Heart right ventricle (tissue), 16 donors: ENCODE measurements at regions not wholly inside any gene's neighbourhood (a gene's known extent, or its start where the extent isn't known, plus 50 kb on each side); places are given as distances from the start of the nearest gene placed in this dataset.

Experiments used
- ATAC-seq, 8 donors: fragments of 200-7000 bp; cut with Tn5 transposase; one replicate each; pipeline ENCODE4 v1.9.1; 2020; ENCODE audit warnings: mild to moderate bottlenecking in 8 of 8, moderate library complexity in 8 of 8, moderate number of reproducible peaks in 1 of 8
- DNase-seq, 2 donors: peaks; one replicate each; pipeline ENCODE4 v3.0.0-alpha.2; 2020
- H3K27ac ChIP-seq, 10 donors: fragments of 200-600 bp; sonication (generic) in 2 of 10; one replicate each; pipeline versions ENCODE4 v1.5.0 to v1.8.0; 2020 to 2022; ENCODE audit warnings: mild to moderate bottlenecking in 3 of 10
- H3K27me3 ChIP-seq, 7 donors: fragments of 200-600 bp; one replicate each; pipeline ENCODE4 v1.8.0; 2021 to 2022; ENCODE audit warnings: mild to moderate bottlenecking in 2 of 7
- H3K36me3 ChIP-seq, 9 donors: fragments of 200-600 bp; sonication (generic) in 1 of 9; one replicate each; pipeline versions ENCODE4 v1.5.0 to v1.8.0; 2020 to 2022; ENCODE audit warnings: mild to moderate bottlenecking in 2 of 9
- H3K4me1 ChIP-seq, 9 donors: fragments of 200-600 bp; sonication (generic) in 1 of 9; one replicate each; pipeline versions ENCODE4 v1.5.0 to v1.8.0; 2020 to 2022; ENCODE audit warnings: mild to moderate bottlenecking in 4 of 9
- H3K4me3 ChIP-seq, 10 donors: fragments of 200-600 bp; sonication (generic) in 2 of 10; one replicate each; pipeline versions ENCODE4 v1.5.0 to v1.8.0; 2020 to 2022; ENCODE audit warnings: mild to moderate bottlenecking in 7 of 10, moderate library complexity in 2 of 10
- H3K9me3 ChIP-seq, 11 donors: fragments of 200-600 bp in 10 of 11; sonication (generic) in 2 of 11; one replicate each; pipeline versions ENCODE4 v1.5.0 to v1.8.0; 2013 to 2022; ENCODE audit warnings: mild to moderate bottlenecking in 2 of 11, control low read depth in 1 of 11, moderate library complexity in 1 of 11
- CTCF ChIP-seq, 9 donors: fragments of 200-600 bp; sonication (generic) in 2 of 9; IDR thresholded peaks; one replicate each; pipeline versions ENCODE4 v1.5.0 to v1.8.0; 2021 to 2022; ENCODE audit warnings: antibody characterized with exemption in 9 of 9, mild to moderate bottlenecking in 5 of 9, moderate library complexity in 1 of 9
- WGBS, 2 donors: extraction: QIAGEN DNeasy Blood & Tissue Kit; methylation state at CpG; one replicate each; pipeline ENCODE4 v1.1.7; 2013; ENCODE audit warnings: inconsistent platforms in 1 of 2; 5-methylcytosine and 5-hydroxymethylcytosine counted together
- intact Hi-C, 10 donors: fragments of 100-400 bp; cut with DNase I; formaldehyde crosslinking; loops; one replicate each; pipeline versions ENCODE4 v1.11.1 to v1.14.2; 2022
- donor health status: Arrhythmogenic right ventricular cardiomyopathy.
- donor health status: ischemic (EF 13 %, LVEDD 7.1; RV severe dilation, severe dysfunction).
- donor health status: healthy with polysubstance abuse.
- donor health status: DM: no; HTN: yes; CAD: no.
- donor health status: DM: no; HTN: no; CAD: no.
- donor health status: ischemic (EF 25% LVEDD 6.9; RV normal size, moderate dysfunction).
- donor health status: ischemic (EF 25% LVEDD 5.7; RV mildly dilated, moderate dysfunction).
- donor health status: healthy.
- donor health status: DM: yes; HTN: yes; CAD: no.
- donor health status: Ischemic cardiomyopathy.
- donor health status: ischemic (EF 35%, LVEDD 5.7; RV mildly dilated, moderate dysfunction).
- donor health status: nonischemic (EF 11% LVEDD 7.7; RV severe dilation, severe dysfunction).
- donor health status: DM: yes; HTN: yes; CAD: no.
- donor health status: PGD.
- donor health status: ischemic (EF 29% LVEDD 5.4; RV normal size, mild dysfunction).
- donor health status: nonischemic (EF 23%, LVEDD 6.1; RV moderate dilation, normal function).

DNA sequence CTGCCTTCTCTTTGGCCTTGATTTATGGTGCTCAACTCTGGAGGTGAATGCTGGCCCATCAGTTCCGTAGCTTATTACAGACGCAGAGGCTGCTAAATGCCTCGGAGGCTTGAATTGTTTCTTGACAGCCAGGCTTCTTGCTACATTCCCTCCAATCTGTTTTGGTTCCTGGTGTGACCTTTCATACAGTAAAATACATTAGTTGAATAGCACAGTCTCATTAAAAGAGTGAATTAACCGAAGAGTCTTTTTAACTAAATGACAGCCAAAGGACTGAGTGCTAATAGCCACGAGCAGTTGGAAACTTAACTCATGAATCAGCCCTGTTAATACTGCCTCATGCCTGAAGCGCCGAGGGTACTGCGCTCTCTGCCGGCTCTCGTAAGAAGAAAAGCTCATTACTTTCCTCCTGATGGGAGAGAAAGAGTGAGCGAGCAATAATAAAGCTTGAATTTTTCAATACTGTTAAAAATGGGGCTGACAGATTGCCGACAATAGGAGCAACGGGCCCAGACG, 236.4 kb upstream of the GPR26 start:
- H3K4me1 ChIP-seq = no peaks in the 10 kb centered on the region
- no peak overlapping the region for H3K27ac ChIP-seq
- intact Hi-C loops = no loop called here
- H3K36me3 ChIP-seq = no peaks in the 10 kb centered on the region
- ATAC-seq (no peak), DNase-seq (no peak)
- whole genome bisulfite sequencing, 2 donors = 72 to 74% methylated on average over 14 of the region's 14 CpGs
- H3K9me3 ChIP-seq = peaks cover 0 to 14% (median 0%) of the 10 kb centered on the region in 11 donors
- no peak overlapping the region for H3K4me3 ChIP-seq
- no peak for TF ChIP-seq CTCF (IDR thresholded peaks at IDR 0.05)
- H3K27me3 ChIP-seq = peaks cover 0 to 17% (median 5%) of the 10 kb centered on the region in 7 donors

DNA sequence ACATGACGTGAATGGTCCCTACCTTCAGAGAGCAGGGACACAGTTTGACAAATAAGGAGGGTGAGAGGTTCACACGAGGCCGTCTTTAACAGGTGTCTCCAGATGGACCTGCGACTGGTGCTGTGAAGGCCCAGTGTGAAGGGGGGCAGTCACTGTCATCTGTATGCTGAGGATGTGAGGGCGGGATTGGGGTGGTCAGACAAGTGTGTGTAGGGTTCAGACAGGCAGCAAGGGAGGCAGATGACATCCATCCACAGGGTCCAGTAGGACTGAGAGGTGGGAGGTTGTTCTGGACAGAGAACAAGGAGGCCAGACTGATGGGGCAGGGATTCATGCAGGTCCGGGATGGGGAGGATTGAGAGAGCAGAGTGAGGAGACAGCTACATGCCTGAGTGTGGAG, 232.6 kb upstream of the GPR26 start:
- Histone ChIP-seq H3K27ac (no peak overlapping the region), H3K9me3 (peaks cover 0 to 14% (median 0%) of the 10 kb centered on the region in 11 donors), H3K4me1 (no peaks in the 10 kb centered on the region), H3K4me3 (no peak overlapping the region), H3K27me3 (peaks cover 0 to 7% (median 0%) of the 10 kb centered on the region in 7 donors), H3K36me3 (no peaks in the 10 kb centered on the region)
- 79 to 84% methylated on average over 6 of the region's 6 CpGs for WGBS, 2 donors
- no peak for TF ChIP-seq CTCF (IDR thresholded peaks at IDR 0.05)
- ATAC-seq (no peak), DNase-seq (no peak)
- intact Hi-C loops = no loop called here

DNA sequence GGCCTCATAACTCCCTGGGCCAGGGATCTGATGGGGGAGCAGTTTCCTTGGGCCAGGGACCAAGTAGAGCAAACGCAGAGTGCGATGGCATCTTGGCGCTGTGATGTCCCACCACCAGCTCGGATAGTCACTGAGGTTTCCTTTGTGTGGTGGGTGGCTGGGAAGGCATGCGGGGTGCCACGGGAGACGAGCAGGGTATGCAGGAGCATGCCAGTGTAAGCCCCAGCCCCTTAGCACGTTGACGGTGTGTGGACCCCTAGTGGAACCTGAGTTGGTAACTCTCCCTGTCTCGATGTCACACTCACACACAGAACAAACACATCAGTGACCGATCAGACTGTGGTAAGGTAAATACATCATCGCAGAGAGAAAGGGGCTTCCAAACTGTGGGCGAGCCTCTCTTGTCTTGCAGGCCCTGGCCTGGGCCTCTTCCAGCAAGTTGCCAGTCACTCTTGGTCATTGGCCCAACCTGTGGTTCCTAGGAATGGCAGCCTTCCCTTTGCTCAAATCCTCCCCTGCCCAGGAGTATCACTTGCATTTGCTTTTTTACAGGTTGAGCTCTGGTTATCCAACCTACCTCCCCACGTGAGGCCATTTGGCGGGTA, 231.6 kb upstream of the GPR26 start:
- Histone ChIP-seq H3K4me1 (no peaks in the 10 kb centered on the region), H3K36me3 (no peaks in the 10 kb centered on the region), H3K27ac (no peak overlapping the region), H3K27me3 (peaks cover 0 to 9% (median 0%) of the 10 kb centered on the region in 7 donors), H3K4me3 (no peak overlapping the region), H3K9me3 (peaks cover 0 to 14% (median 0%) of the 10 kb centered on the region in 11 donors)
- ATAC-seq (no peak), DNase-seq (no peak)
- no peak for TF ChIP-seq CTCF (IDR thresholded peaks at IDR 0.05)
- WGBS, 2 donors = 83 to 89% methylated on average over 15 of the region's 15 CpGs
- intact Hi-C loops = no loop called here

DNA sequence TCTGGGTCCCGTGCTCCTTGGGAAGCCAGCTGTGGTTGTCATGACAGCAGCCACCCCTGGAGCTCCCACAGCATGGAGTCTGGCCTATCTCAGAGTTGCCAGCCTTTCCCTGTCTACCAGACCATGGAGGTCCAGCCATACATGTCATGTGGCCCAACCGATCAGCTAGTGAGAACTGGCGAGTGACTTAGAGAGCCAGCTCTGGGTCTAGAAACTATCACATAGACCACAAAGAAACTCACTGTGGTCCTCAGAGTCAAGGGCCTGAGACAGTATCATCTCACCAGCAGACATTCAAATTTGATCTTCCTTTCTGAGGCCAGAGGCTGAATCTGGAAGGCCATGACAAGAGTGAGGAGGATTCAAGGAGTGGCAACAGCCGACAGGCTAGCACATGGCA, 223.3 kb upstream of the GPR26 start:
- TF ChIP-seq CTCF (IDR thresholded peaks at IDR 0.05) = no peak
- Histone ChIP-seq H3K9me3 (no peaks in the 10 kb centered on the region), H3K4me1 (no peaks in the 10 kb centered on the region), H3K36me3 (no peaks in the 10 kb centered on the region), H3K27ac (no peak overlapping the region), H3K27me3 (peaks cover 0 to 4% (median 0%) of the 10 kb centered on the region in 7 donors), H3K4me3 (no peak overlapping the region)
- DNase-seq (no peak), ATAC-seq (no peak)
- intact Hi-C loops = no loop called here
- WGBS, 2 donors = 77 to 82% methylated on average over 4 of the region's 4 CpGs
